Stimulated activated CD4-positive, alpha-beta T cell treated with anti-CD3 and anti-CD28 coated beads, Interleukin-1b, Interleukin-23, amount 100 ng/mL, for 1 hour (primary cell): ENCODE measurements at regions not wholly inside any gene's neighbourhood (a gene's known extent, or its start where the extent isn't known, plus 50 kb on each side); places are given as distances from the start of the nearest gene placed in this dataset.

ENCODE experiments used
- DNase-seq, 2 donors: peaks; one replicate each; pipeline ENCODE4 v3.0.0-alpha.2; 2020; ENCODE audit warnings: low read depth in 2 of 2

- no peak for DNase-seq
Observed at GRCh38 chr16:5454349-5454748, 356.8 kb upstream of the EEF2KMT start.

GRCh38 chr16:5451641-5452040 lies 354.0 kb upstream of the EEF2KMT start:
- DNase-seq = no peak

- no peak for DNase-seq
Observed at GRCh38 chr16:5450409-5451104, 353.0 kb upstream of the EEF2KMT start.

GRCh38 chr16:5449901-5450300 lies 352.3 kb upstream of the EEF2KMT start:
- DNase-seq = no peak

- no peak for DNase-seq
Observed at GRCh38 chr16:5448798-5449197, 351.2 kb upstream of the EEF2KMT start.

- DNase-seq = no peak
Observed at GRCh38 chr16:5447734-5448133, 350.1 kb upstream of the EEF2KMT start.

- DNase-seq = no peak
Observed at GRCh38 chr16:5446623-5447240, 349.1 kb upstream of the EEF2KMT start.

GRCh38 chr16:5444189-5444588 lies 346.6 kb upstream of the EEF2KMT start:
- no peak for DNase-seq

GRCh38 chr16:5442986-5443385 lies 345.4 kb upstream of the EEF2KMT start:
- DNase-seq = no peak

- DNase-seq = no peak
Observed at GRCh38 chr16:5442054-5442453, 344.5 kb upstream of the EEF2KMT start.

- DNase-seq = no peak
Observed at GRCh38 chr16:5438591-5438990, 341.0 kb upstream of the EEF2KMT start.

- no peak for DNase-seq
Observed at GRCh38 chr16:5433587-5433986, 336.0 kb upstream of the EEF2KMT start.

- no peak for DNase-seq
Observed at GRCh38 chr16:5432166-5432565, 334.6 kb upstream of the EEF2KMT start.

GRCh38 chr16:5430598-5430997 lies 333.0 kb upstream of the EEF2KMT start:
- no peak for DNase-seq

GRCh38 chr16:5428932-5429331 lies 331.3 kb upstream of the EEF2KMT start:
- DNase-seq = no peak

GRCh38 chr16:5427571-5427970 lies 330.0 kb upstream of the EEF2KMT start:
- no peak for DNase-seq

GRCh38 chr16:5422643-5423496 lies 325.3 kb upstream of the EEF2KMT start:
- DNase-seq = no peak

GRCh38 chr16:5422047-5422446 lies 324.5 kb upstream of the EEF2KMT start:
- DNase-seq = no peak

- no peak for DNase-seq
Observed at GRCh38 chr16:5416013-5416412, 318.4 kb upstream of the EEF2KMT start.

GRCh38 chr16:5415123-5415522 lies 317.5 kb upstream of the EEF2KMT start:
- DNase-seq = no peak

- DNase-seq = no peak
Observed at GRCh38 chr16:5412731-5413130, 315.1 kb upstream of the EEF2KMT start.

- DNase-seq = no peak
Observed at GRCh38 chr16:5398203-5398602, 300.6 kb upstream of the EEF2KMT start.

- no peak for DNase-seq
Observed at GRCh38 chr16:5396880-5397279, 299.3 kb upstream of the EEF2KMT start.
